ENCODE measurements at regions not wholly inside any gene's neighbourhood (a gene's known extent, or its start where the extent isn't known, plus 50 kb on each side); places are given as distances from the start of the nearest gene placed in this dataset.

GRCh38 chr5:174348311-174348981 lies 302.9 kb downstream of the NSG2 start:
- no peak overlapping the region for H3K4me3 ChIP-seq (replicated peaks; ENCODE audit: low read depth, low read length)
- DNase-seq (ENCODE audit: extremely low read depth, low read depth), result no peak
- TF ChIP-seq CTCF (IDR thresholded peaks at IDR 0.05; ENCODE audit: low read depth, low read length, missing control alignments), result no peak

- no peak for TF ChIP-seq CTCF (IDR thresholded peaks at IDR 0.05; ENCODE audit: low read depth, low read length, missing control alignments)
- no peak overlapping the region for H3K4me3 ChIP-seq (replicated peaks; ENCODE audit: low read depth, low read length)
- no peak for DNase-seq (ENCODE audit: extremely low read depth, low read depth)
These were observed 307.2 kb downstream of the NSG2 start for GRCh38 chr5:174352681-174353080.

- no peak for DNase-seq (ENCODE audit: extremely low read depth, low read depth)
- H3K4me3 ChIP-seq (replicated peaks; ENCODE audit: low read depth, low read length), result no peak overlapping the region
- no peak for TF ChIP-seq CTCF (IDR thresholded peaks at IDR 0.05; ENCODE audit: low read depth, low read length, missing control alignments)
These were observed 309.1 kb downstream of the NSG2 start for GRCh38 chr5:174354571-174354970.

GRCh38 chr5:174355208-174355612 lies 309.7 kb downstream of the NSG2 start:
- no peak overlapping the region for H3K4me3 ChIP-seq (replicated peaks; ENCODE audit: low read depth, low read length)
- no peak for TF ChIP-seq CTCF (IDR thresholded peaks at IDR 0.05; ENCODE audit: low read depth, low read length, missing control alignments)
- DNase-seq (ENCODE audit: extremely low read depth, low read depth), result peak; percentile 50

- DNase-seq (ENCODE audit: extremely low read depth, low read depth), result no peak
- no peak for TF ChIP-seq CTCF (IDR thresholded peaks at IDR 0.05; ENCODE audit: low read depth, low read length, missing control alignments)
- no peak overlapping the region for H3K4me3 ChIP-seq (replicated peaks; ENCODE audit: low read depth, low read length)
These were observed 310.5 kb downstream of the NSG2 start for GRCh38 chr5:174355995-174356394.

- no peak for TF ChIP-seq CTCF (IDR thresholded peaks at IDR 0.05; ENCODE audit: low read depth, low read length, missing control alignments)
- H3K4me3 ChIP-seq (replicated peaks; ENCODE audit: low read depth, low read length), result no peak overlapping the region
- DNase-seq (ENCODE audit: extremely low read depth, low read depth), result no peak
These were observed 311.0 kb downstream of the NSG2 start for GRCh38 chr5:174356536-174356935.

GRCh38 chr5:174358276-174358675 lies 312.8 kb downstream of the NSG2 start:
- no peak overlapping the region for H3K4me3 ChIP-seq (replicated peaks; ENCODE audit: low read depth, low read length)
- no peak for TF ChIP-seq CTCF (IDR thresholded peaks at IDR 0.05; ENCODE audit: low read depth, low read length, missing control alignments)
- DNase-seq (ENCODE audit: extremely low read depth, low read depth), result no peak

All from HFF-Myc (cell line).